B cell (primary cell): ENCODE measurements at regions not wholly inside any gene's neighbourhood (a gene's known extent, or its start where the extent isn't known, plus 50 kb on each side); places are given as distances from the start of the nearest gene placed in this dataset.

ENCODE experiments used
- CTCF ChIP-seq: fragments of 200-600 bp; IDR thresholded peaks from one replicate; pipeline ENCODE4 v1.8.0; 2022; ENCODE audit warnings: antibody characterized with exemption, mild to moderate bottlenecking
- EZH2 ChIP-seq: IDR thresholded peaks from 2 replicates; pipeline ENCODE4 v1.6.1; 2012; ENCODE audit warnings: borderline replicate concordance, low read depth, mild to moderate bottlenecking, moderate library complexity, low read length; ENCODE audit not compliant: insufficient read depth, poor library complexity, severe bottlenecking

DNA sequence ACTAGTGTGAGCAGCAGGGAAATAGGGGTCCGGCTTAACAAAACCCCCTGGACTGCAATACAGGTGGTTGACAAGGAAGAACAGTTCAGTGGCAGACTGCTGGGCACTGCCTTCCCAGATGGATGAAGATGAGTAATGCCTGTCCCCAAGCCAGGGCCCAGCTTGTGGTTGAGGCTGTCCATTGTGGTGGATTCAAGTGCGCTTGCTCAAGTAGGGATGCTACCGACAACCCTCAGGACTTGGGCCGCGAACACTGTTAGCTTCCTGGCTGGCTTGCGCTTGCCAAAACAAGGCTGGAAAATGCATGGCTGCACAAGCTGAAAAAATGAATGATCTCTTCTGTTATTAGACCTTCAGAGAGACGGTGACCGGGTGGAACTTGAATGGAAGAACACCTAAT, 116.1 kb upstream of the ACBD5 start:
- TF ChIP-seq CTCF = no peak
- TF ChIP-seq EZH2 = no peak
